A673 (cell line): ENCODE measurements at regions not wholly inside any gene's neighbourhood (a gene's known extent, or its start where the extent isn't known, plus 50 kb on each side); places are given as distances from the start of the nearest gene placed in this dataset.
"Not testable (repeated sequence)": the region's sequence is repeated elsewhere in the genome, so short reads cannot be mapped to it uniquely, and the experiment has no call there.

Experiments
- BruUV-seq: library from RNA; stranded (reverse); fragments of 400-500 nt; replicated peaks from 2 replicates; lab custom pipeline; 2021; lab: Mats Ljungman, UMichigan
- CTCF ChIA-PET: fragments of 300-600 bp; sonication (Branson Sonifier 250); formaldehyde crosslinking; loops from one replicate; lab custom pipeline; 2022; ENCODE audit warnings: antibody characterized with exemption; lab: Charles Lee
- POLR2A ChIA-PET: fragments of 300-600 bp; sonication (Branson Sonifier 250); formaldehyde crosslinking; loops from one replicate; lab custom pipeline; 2022; ENCODE audit warnings: antibody characterized with exemption; ENCODE audit not compliant: low non-redundant PET; lab: Charles Lee
- DNase-seq: peaks from one replicate; pipeline ENCODE4 v3.0.0-alpha.2; 2015; ENCODE audit warnings: low spot score
- H3K27ac ChIP-seq: fragments of 200-600 bp; sonication (generic); 2 replicates; pipeline ENCODE4 v1.5.1; 2016; ENCODE audit warnings: mixed run types, low read depth, mild to moderate bottlenecking, mixed read lengths, antibody characterized with exemption, low read length; ENCODE audit not compliant: poor library complexity, severe bottlenecking
- H3K27me3 ChIP-seq: fragments of 200-600 bp; sonication (generic); replicated peaks from 2 replicates; pipeline ENCODE4 v1.6.1; 2017; ENCODE audit warnings: mixed run types, low read depth, mild to moderate bottlenecking, mixed read lengths, antibody characterized with exemption, low read length; ENCODE audit not compliant: insufficient read depth, poor library complexity
- H3K36me3 ChIP-seq: fragments of 200-600 bp; sonication (generic); 2 replicates; pipeline ENCODE4 v1.6.1; 2016; ENCODE audit warnings: mixed run types, mild to moderate bottlenecking, mixed read lengths, antibody characterized with exemption, low read length; ENCODE audit not compliant: insufficient read depth, poor library complexity, severe bottlenecking
- H3K4me1 ChIP-seq: fragments of 200-600 bp; sonication (generic); 2 replicates; pipeline ENCODE4 v1.6.1; 2017; ENCODE audit warnings: mixed run types, mild to moderate bottlenecking, mixed read lengths, antibody characterized with exemption, low read length; ENCODE audit not compliant: insufficient read depth, poor library complexity, severe bottlenecking
- H3K4me3 ChIP-seq: fragments of 200-600 bp; sonication (generic); 2 replicates; pipeline ENCODE4 v1.5.1; 2016; ENCODE audit warnings: low read depth, mixed run types, mild to moderate bottlenecking, mixed read lengths, low read length; ENCODE audit not compliant: poor library complexity, severe bottlenecking
- H3K9me3 ChIP-seq: fragments of 200-600 bp; sonication (generic); 2 replicates; pipeline ENCODE4 v1.6.1; 2016; ENCODE audit warnings: mixed run types, low read depth, mild to moderate bottlenecking, mixed read lengths, antibody characterized with exemption, low read length; ENCODE audit not compliant: poor library complexity, severe bottlenecking
- EZH2 ChIP-seq: fragments of 200-600 bp; sonication (generic); IDR thresholded peaks from 2 replicates; pipeline ENCODE4 v1.6.1; 2017; ENCODE audit warnings: borderline replicate concordance, low read depth, mild to moderate bottlenecking, mixed read lengths, antibody characterized with exemption, low read length; ENCODE audit not compliant: poor library complexity, severe bottlenecking
- intact Hi-C: fragments of 100-400 bp; cut with micrococcal nuclease; formaldehyde crosslinking; loops from one replicate; pipeline ENCODE4 v1.10.0; 2022; ENCODE audit not compliant: unreplicated experiment
- TF ChIP-seq, protein P1 (sequence below): fragments of 300-800, 200-600 bp; sonication (generic); conservative IDR thresholded peaks from 2 replicates; pipeline ENCODE4 v1.5.1; 2017; ENCODE audit warnings: low read depth, mild to moderate bottlenecking, antibody characterized with exemption, low read length, moderate library complexity, mixed read lengths

DNA sequence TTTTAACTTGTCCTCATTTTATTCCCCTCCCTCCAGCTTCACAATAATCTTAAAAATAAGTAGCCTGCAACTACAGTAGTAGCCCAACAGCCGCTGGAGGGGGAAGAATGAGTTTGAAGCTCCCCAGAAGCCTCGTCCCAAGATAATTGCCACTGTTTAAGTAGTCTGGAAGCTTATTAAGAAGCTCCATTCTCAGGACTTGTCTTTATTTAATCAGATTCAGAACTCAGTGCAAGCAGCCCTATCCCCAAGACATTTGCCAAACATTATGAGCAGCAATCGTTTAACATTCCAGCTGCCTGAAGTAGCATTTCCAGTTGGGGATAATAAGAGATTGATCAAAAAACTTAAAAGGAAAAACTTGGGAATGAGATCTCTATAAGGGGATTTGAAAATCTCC is 106.0 kb downstream of the URB2 start:
- POLR2A ChIA-PET: no interaction called here
- H3K4me1 ChIP-seq: no peaks in the 10 kb centered on the region
- H3K4me3 ChIP-seq: no peak overlapping the region
- H3K9me3 ChIP-seq: peaks cover 13% of the 10 kb centered on the region
- H3K36me3 ChIP-seq: no peaks in the 10 kb centered on the region
- H3K27me3 ChIP-seq: no peaks in the 10 kb centered on the region
- intact Hi-C loops: no loop called here
- no peak overlapping the region for H3K27ac ChIP-seq
- CTCF ChIA-PET: no interaction called here
- no peak for TF ChIP-seq EZH2
- TF ChIP-seq, protein P1, sequence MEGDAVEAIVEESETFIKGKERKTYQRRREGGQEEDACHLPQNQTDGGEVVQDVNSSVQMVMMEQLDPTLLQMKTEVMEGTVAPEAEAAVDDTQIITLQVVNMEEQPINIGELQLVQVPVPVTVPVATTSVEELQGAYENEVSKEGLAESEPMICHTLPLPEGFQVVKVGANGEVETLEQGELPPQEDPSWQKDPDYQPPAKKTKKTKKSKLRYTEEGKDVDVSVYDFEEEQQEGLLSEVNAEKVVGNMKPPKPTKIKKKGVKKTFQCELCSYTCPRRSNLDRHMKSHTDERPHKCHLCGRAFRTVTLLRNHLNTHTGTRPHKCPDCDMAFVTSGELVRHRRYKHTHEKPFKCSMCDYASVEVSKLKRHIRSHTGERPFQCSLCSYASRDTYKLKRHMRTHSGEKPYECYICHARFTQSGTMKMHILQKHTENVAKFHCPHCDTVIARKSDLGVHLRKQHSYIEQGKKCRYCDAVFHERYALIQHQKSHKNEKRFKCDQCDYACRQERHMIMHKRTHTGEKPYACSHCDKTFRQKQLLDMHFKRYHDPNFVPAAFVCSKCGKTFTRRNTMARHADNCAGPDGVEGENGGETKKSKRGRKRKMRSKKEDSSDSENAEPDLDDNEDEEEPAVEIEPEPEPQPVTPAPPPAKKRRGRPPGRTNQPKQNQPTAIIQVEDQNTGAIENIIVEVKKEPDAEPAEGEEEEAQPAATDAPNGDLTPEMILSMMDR: no peak
- no TSS peak for BruUV-seq
- no peak for DNase-seq

DNA sequence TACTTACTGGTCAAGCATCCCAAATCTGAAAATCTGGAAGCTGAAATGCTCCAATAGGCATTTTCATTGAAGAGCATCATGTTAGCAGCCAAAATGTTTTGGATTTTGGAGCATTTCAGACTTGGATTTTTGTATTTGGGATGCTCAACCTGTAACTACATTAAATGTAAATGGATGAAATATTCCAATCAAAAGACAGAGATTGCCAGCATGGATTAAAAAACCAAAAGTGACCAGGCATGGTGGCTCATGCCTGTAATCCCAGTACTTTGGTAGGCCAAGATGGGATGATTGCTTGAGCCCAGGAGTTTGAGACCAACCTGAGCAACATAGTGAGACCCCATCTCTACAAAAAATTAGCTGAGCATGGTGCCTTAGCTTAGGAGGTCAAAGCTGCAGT is 110.3 kb downstream of the URB2 start:
- CTCF ChIA-PET: no interaction called here
- BruUV-seq: no TSS peak
- Histone ChIP-seq H3K27me3 (no peaks in the 10 kb centered on the region), H3K27ac (no peak overlapping the region), H3K9me3 (peaks cover 16% of the 10 kb centered on the region), H3K4me1 (no peaks in the 10 kb centered on the region), H3K36me3 (no peaks in the 10 kb centered on the region), H3K4me3 (no peak overlapping the region)
- no peak for TF ChIP-seq EZH2
- TF ChIP-seq, protein P1: no peak
- DNase-seq: no peak
- intact Hi-C loops: no loop called here
- POLR2A ChIA-PET: no interaction called here

DNA sequence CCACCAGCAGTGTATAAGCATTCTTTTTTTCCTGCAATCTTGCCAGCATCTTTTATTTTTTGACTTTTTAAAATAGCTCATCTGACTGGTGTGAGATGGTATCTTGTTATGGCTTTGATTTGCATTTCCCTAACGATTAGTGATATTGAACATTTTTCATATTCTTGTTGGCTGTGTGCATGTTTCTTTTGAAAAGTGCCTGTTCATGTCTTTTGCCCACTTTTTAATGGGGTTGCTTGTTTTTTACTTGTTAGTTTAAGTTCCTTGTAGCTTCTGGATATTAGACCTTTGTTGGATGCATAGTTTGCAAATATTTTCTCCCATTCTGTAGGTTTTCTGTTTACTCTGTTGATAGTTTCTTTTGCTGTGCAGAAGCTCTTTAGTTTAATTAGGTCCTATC is 116.6 kb downstream of the URB2 start:
- H3K4me1 ChIP-seq, H3K36me3 ChIP-seq, DNase-seq, H3K27ac ChIP-seq, CTCF ChIA-PET, BruUV-seq, H3K4me3 ChIP-seq, intact Hi-C loops, POLR2A ChIA-PET, H3K9me3 ChIP-seq, H3K27me3 ChIP-seq: not testable (repeated sequence)

DNA sequence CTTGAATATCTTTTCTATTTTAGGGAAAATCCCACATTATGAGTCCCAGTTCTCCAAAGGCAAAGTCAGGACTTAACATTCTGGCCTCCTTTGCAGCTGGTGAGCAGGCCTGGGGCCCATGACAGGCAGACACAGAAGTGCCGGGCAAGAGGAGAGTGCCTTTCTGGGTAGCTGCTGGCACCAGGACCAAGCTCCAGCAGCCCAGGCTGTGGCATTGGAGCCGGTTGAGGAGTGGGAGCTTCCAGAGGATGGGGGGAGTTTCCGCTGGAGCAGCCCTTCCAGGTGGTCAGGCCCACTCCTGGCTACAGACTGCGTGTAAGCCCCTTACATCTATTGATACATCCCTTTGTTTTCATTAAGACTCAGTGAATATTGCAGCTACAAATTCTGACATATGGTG is 123.9 kb downstream of the URB2 start:
- Histone ChIP-seq H3K27ac (no peak overlapping the region), H3K9me3 (no peaks in the 10 kb centered on the region), H3K27me3 (no peaks in the 10 kb centered on the region), H3K36me3 (no peaks in the 10 kb centered on the region), H3K4me1 (no peaks in the 10 kb centered on the region), H3K4me3 (no peak overlapping the region)
- POLR2A ChIA-PET: no interaction called here
- intact Hi-C loops: no loop called here
- no peak for DNase-seq
- CTCF ChIA-PET: no interaction called here
- BruUV-seq: no TSS peak
- TF ChIP-seq EZH2: no peak
- TF ChIP-seq, protein P1: no peak
